ENCODE measurements at regions not wholly inside any gene's neighbourhood (a gene's known extent, or its start where the extent isn't known, plus 50 kb on each side); places are given as distances from the start of the nearest gene placed in this dataset.

- TF ChIP-seq CTCF (IDR thresholded peaks at IDR 0.05) (no peak), POLR2A (IDR thresholded peaks at IDR 0.05) (no peak), POLR2AphosphoS5 (IDR thresholded peaks at IDR 0.05) (no peak)
Measured at GRCh38 chr6:43914272-43915147, 144.5 kb downstream of the VEGFA start.
